ENCODE measurements at regions not wholly inside any gene's neighbourhood (a gene's known extent, or its start where the extent isn't known, plus 50 kb on each side); places are given as distances from the start of the nearest gene placed in this dataset.

- H3K4me3 Mint-ChIP-seq, result no peak overlapping the region
- no peaks in the 10 kb centered on the region for H3K36me3 Mint-ChIP-seq
- DNase-seq, result no peak
- no peaks in the 10 kb centered on the region for H3K4me1 Mint-ChIP-seq
- H3K27me3 Mint-ChIP-seq, result no peaks in the 10 kb centered on the region
- H3K9me3 Mint-ChIP-seq, result peaks cover 0 to 1% of the 10 kb centered on the region in 2 donors
- no peak for ATAC-seq (replicated peaks)
- H3K27ac Mint-ChIP-seq, result no peak overlapping the region
Measured at GRCh38 chr12:19065223-19065622, 64.3 kb upstream of the PLEKHA5 start.

GRCh38 chr12:19065871-19066270, 63.7 kb upstream of the PLEKHA5 start:
- no peaks in the 10 kb centered on the region for H3K36me3 Mint-ChIP-seq
- H3K27me3 Mint-ChIP-seq, result no peaks in the 10 kb centered on the region
- no peak for DNase-seq
- no peak for ATAC-seq (replicated peaks)
- H3K27ac Mint-ChIP-seq, result no peak overlapping the region
- no peaks in the 10 kb centered on the region for H3K4me1 Mint-ChIP-seq
- H3K4me3 Mint-ChIP-seq, result no peak overlapping the region
- peaks cover 0 to 5% of the 10 kb centered on the region in 2 donors for H3K9me3 Mint-ChIP-seq

- no peak overlapping the region for H3K4me3 Mint-ChIP-seq
- no peaks in the 10 kb centered on the region for H3K27me3 Mint-ChIP-seq
- no peak for DNase-seq
- H3K27ac Mint-ChIP-seq, result no peak overlapping the region
- H3K36me3 Mint-ChIP-seq, result no peaks in the 10 kb centered on the region
- H3K4me1 Mint-ChIP-seq, result no peaks in the 10 kb centered on the region
- peaks cover 0 to 5% of the 10 kb centered on the region in 2 donors for H3K9me3 Mint-ChIP-seq
- no peak for ATAC-seq (replicated peaks)
Measured at GRCh38 chr12:19066475-19067001, 63.0 kb upstream of the PLEKHA5 start.

GRCh38 chr12:19068137-19068536, 61.4 kb upstream of the PLEKHA5 start:
- Mint-ChIP-seq H3K4me1 (no peaks in the 10 kb centered on the region), H3K4me3 (no peak overlapping the region), H3K27me3 (no peaks in the 10 kb centered on the region), H3K27ac (no peak overlapping the region), H3K9me3 (peaks cover 0 to 5% of the 10 kb centered on the region in 2 donors), H3K36me3 (no peaks in the 10 kb centered on the region)
- no peak for DNase-seq
- no peak for ATAC-seq (replicated peaks)

GRCh38 chr12:19070341-19070740, 59.2 kb upstream of the PLEKHA5 start:
- H3K27ac Mint-ChIP-seq, result no peak overlapping the region
- no peak for ATAC-seq (replicated peaks)
- H3K27me3 Mint-ChIP-seq, result no peaks in the 10 kb centered on the region

GRCh38 chr12:19074700-19075099, 54.8 kb upstream of the PLEKHA5 start:
- H3K4me3 Mint-ChIP-seq, result no peak overlapping the region
- no peaks in the 10 kb centered on the region for H3K27me3 Mint-ChIP-seq
- peaks cover 0 to 4% of the 10 kb centered on the region in 2 donors for H3K9me3 Mint-ChIP-seq
- ATAC-seq (replicated peaks) (no peak), DNase-seq (no peak)
- no peaks in the 10 kb centered on the region for H3K4me1 Mint-ChIP-seq
- no peaks in the 10 kb centered on the region for H3K36me3 Mint-ChIP-seq
- H3K27ac Mint-ChIP-seq, result no peak overlapping the region

More at GRCh38 chr12:19070341-19070740, 59.2 kb upstream of the PLEKHA5 start:
- no peak overlapping the region for H3K4me3 Mint-ChIP-seq
- DNase-seq, result no peak
- no peaks in the 10 kb centered on the region for H3K36me3 Mint-ChIP-seq
- H3K9me3 Mint-ChIP-seq, result peaks cover 0 to 4% of the 10 kb centered on the region in 2 donors
- H3K4me1 Mint-ChIP-seq, result no peaks in the 10 kb centered on the region

- no peak for DNase-seq
- Mint-ChIP-seq H3K27me3 (no peaks in the 10 kb centered on the region), H3K4me3 (no peak overlapping the region), H3K4me1 (no peaks in the 10 kb centered on the region), H3K36me3 (no peaks in the 10 kb centered on the region), H3K9me3 (no peaks in the 10 kb centered on the region), H3K27ac (no peak overlapping the region)
- ATAC-seq (replicated peaks), result no peak
Measured at GRCh38 chr12:19075711-19076340, 53.7 kb upstream of the PLEKHA5 start.

All from stimulated activated naive B cell treated with anti-CD40 and anti-IgM and Interleukin-4, amounts not matched to agents 10 μg/mL and 1 μg/mL and 100 μg/mL, for 72 hours (primary cell).